ENCODE measurements at regions not wholly inside any gene's neighbourhood (a gene's known extent, or its start where the extent isn't known, plus 50 kb on each side); places are given as distances from the start of the nearest gene placed in this dataset.

DNA sequence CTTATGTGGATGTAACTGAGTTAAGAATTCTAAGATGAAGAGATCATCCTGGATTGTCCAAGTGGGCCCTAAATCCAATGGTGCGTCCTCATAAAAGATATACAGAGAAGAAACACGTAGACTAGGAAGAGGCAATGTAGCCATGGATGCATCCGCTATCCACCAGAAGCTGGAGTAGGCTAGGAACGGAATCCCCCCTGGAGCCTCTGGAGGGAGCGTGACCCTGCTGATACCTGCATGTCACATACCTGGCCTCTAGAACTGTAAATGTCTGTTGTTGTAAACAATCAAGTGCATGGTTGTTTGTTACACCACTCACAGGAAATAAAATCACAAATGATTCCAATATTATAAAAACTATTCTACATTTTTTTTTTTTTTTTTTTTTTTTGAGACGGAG lies 254.5 kb upstream of the RORA start:
- TF ChIP-seq CTCF (IDR thresholded peaks at IDR 0.05) (no peak), ZFX (IDR thresholded peaks at IDR 0.05; ENCODE audit: borderline replicate concordance) (no peak)

GRCh38 chr15:61481886-61482285 lies 252.8 kb upstream of the RORA start:
- no peak for TF ChIP-seq CTCF (IDR thresholded peaks at IDR 0.05)
- TF ChIP-seq ZFX (IDR thresholded peaks at IDR 0.05; ENCODE audit: borderline replicate concordance), result no peak

More for the DNA sequence above, 254.5 kb upstream of the RORA start:
- H3K27ac ChIP-seq, result no peak overlapping the region

GRCh38 chr15:61480863-61481262 lies 251.8 kb upstream of the RORA start:
- TF ChIP-seq ZFX (IDR thresholded peaks at IDR 0.05; ENCODE audit: borderline replicate concordance) (no peak), CTCF (IDR thresholded peaks at IDR 0.05) (no peak)
- H3K27ac ChIP-seq, result no peak overlapping the region

More at GRCh38 chr15:61481886-61482285, 252.8 kb upstream of the RORA start:
- no peak overlapping the region for H3K27ac ChIP-seq

GRCh38 chr15:61480295-61480694 lies 251.2 kb upstream of the RORA start:
- no peak overlapping the region for H3K27ac ChIP-seq
- TF ChIP-seq ZFX (IDR thresholded peaks at IDR 0.05; ENCODE audit: borderline replicate concordance) (no peak), CTCF (IDR thresholded peaks at IDR 0.05) (no peak)

GRCh38 chr15:61479613-61480012 lies 250.5 kb upstream of the RORA start:
- TF ChIP-seq CTCF (IDR thresholded peaks at IDR 0.05) (no peak), ZFX (IDR thresholded peaks at IDR 0.05; ENCODE audit: borderline replicate concordance) (no peak)

GRCh38 chr15:61476741-61477140 lies 247.6 kb upstream of the RORA start:
- TF ChIP-seq CTCF (IDR thresholded peaks at IDR 0.05) (no peak), ZFX (IDR thresholded peaks at IDR 0.05; ENCODE audit: borderline replicate concordance) (no peak)

More at GRCh38 chr15:61479613-61480012, 250.5 kb upstream of the RORA start:
- no peak overlapping the region for H3K27ac ChIP-seq

DNA sequence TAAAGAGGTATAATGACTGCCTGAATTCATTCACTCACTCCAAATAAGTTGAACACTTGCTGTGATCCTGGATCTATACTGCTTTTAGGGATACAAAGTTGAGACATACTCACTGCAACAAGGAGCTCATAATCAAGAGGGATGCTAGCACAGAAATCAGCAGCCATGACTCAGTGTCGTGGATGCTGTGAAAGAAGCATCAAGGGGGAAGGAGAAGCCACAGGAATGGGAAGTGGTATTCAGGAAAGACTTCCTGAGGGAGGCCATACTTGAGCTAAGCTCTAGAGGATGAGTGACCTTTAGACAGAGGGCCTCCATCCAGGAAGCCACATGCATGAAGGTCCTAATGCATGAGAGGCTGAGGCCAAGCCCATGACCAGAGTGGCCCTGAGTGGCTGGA lies 245.7 kb upstream of the RORA start:
- TF ChIP-seq CTCF (IDR thresholded peaks at IDR 0.05) (no peak), ZFX (IDR thresholded peaks at IDR 0.05; ENCODE audit: borderline replicate concordance) (no peak)

More at GRCh38 chr15:61476741-61477140, 247.6 kb upstream of the RORA start:
- H3K27ac ChIP-seq, result no peak overlapping the region

More for the DNA sequence above, 245.7 kb upstream of the RORA start:
- no peak overlapping the region for H3K27ac ChIP-seq
